Pancreas (tissue), 10 donors: ENCODE measurements at regions not wholly inside any gene's neighbourhood (a gene's known extent, or its start where the extent isn't known, plus 50 kb on each side); places are given as distances from the start of the nearest gene placed in this dataset.

Source experiments
- ATAC-seq, 4 donors: fragments of 200-7000 bp; cut with Tn5 transposase; one replicate each; pipeline versions ENCODE4 v1.8.0 to v1.9.1; 2020; ENCODE audit warnings: mild to moderate bottlenecking in 4 of 4, moderate library complexity in 4 of 4
- DNase-seq, 6 donors: peaks; one replicate each; pipeline ENCODE4 v3.0.0-alpha.2; 2020
- FAIRE-seq: peaks from 2 replicates; lab custom pipeline; 2012; peaks lifted over from hg19 to GRCh38; lab: Jason Lieb, UNC
- H3K27ac ChIP-seq, 4 donors: fragments of 200-600 bp; sonication (generic); 1 replicate in 3 of 4; 2 replicates in 1 of 4; pipeline versions ENCODE4 v1.5.0 to v1.8.0; 2020
- H3K27me3 ChIP-seq, 4 donors: fragments of 200-600 bp; one replicate each; pipeline ENCODE4 v1.8.0; 2021
- H3K36me3 ChIP-seq, 3 donors: fragments of 200-600 bp; sonication (generic) in 1 of 3; one replicate each; pipeline versions ENCODE4 v1.5.0 to v1.8.0; 2020 to 2021
- H3K4me1 ChIP-seq, 3 donors: fragments of 200-600 bp; one replicate each; pipeline ENCODE4 v1.8.0; 2021
- H3K4me3 ChIP-seq, 4 donors: fragments of 200-600 bp; sonication (generic) in 2 of 4; one replicate each; pipeline versions ENCODE4 v1.5.0 to v1.8.0; 2020 to 2021
- H3K9me3 ChIP-seq, 4 donors: fragments of 200-600 bp; one replicate each; pipeline ENCODE4 v1.8.0; 2021
- WGBS, 2 donors: extraction: QIAGEN DNeasy Blood & Tissue Kit; methylation state at CpG; one replicate each; pipeline ENCODE4 v1.1.7; 2013; 5-methylcytosine and 5-hydroxymethylcytosine counted together
- intact Hi-C, 3 donors: fragments of 100-400 bp; cut with DNase I; formaldehyde crosslinking; loops; one replicate each; pipeline versions ENCODE4 v1.11.1 to v1.14.2; 2022
- TF ChIP-seq, protein P1 (sequence below), 4 donors: fragments of 200-600 bp; sonication (generic) in 3 of 4; IDR thresholded peaks; one replicate each; pipeline versions ENCODE4 v1.5.0 to v1.8.0; 2021; ENCODE audit warnings: antibody characterized with exemption in 4 of 4
- donor health status: healthy with polysubstance abuse.
- donor health status: DM: no; HTN: no; CAD: no; lungs with moderate emphysema.
- donor health status: DM: no; HTN: no; CAD: no.
- donor health status: control.
- donor health status: control.
- donor health status: Bipolar disorder and iron deficiency.
- donor health status: DM: yes; HTN: yes; CAD: no.
- donor health status: DM: no; HTN: no; CAD: no.
- donor health status: DM: no; HTN: no; CAD: no.
- donor health status: DM: yes; HTN: yes; CAD: no.

DNA sequence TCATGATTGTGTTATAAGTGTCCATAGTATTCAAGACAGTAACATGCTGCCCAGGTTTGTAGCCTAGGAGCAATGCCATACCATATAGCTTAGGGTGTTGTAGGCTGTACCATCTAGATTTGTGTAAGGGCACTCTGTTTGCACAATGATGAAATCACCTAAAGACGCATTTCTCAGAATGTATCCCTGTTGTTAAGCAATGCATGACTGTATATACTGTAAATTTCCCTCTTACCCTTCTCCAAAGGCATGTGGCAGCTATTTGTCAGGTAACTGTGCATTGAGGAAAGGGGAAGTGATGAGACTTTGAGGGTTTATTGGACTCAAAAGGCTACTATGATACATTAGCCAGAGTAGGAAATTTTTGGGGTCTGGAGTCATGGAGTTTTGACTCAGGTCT, 180.8 kb downstream of the VAPA start:
- DNase-seq (no peak), FAIRE-seq (no peak), ATAC-seq (no peak)
- intact Hi-C loops: no loop called here
- Histone ChIP-seq H3K27me3 (no peaks in the 10 kb centered on the region), H3K4me3 (no peak overlapping the region), H3K4me1 (no peaks in the 10 kb centered on the region), H3K9me3 (no peaks in the 10 kb centered on the region), H3K36me3 (no peaks in the 10 kb centered on the region), H3K27ac (no peak overlapping the region)
- 61 to 77% methylated on average over 1 of the region's 1 CpG for WGBS, 2 donors
- TF ChIP-seq, protein P1, sequence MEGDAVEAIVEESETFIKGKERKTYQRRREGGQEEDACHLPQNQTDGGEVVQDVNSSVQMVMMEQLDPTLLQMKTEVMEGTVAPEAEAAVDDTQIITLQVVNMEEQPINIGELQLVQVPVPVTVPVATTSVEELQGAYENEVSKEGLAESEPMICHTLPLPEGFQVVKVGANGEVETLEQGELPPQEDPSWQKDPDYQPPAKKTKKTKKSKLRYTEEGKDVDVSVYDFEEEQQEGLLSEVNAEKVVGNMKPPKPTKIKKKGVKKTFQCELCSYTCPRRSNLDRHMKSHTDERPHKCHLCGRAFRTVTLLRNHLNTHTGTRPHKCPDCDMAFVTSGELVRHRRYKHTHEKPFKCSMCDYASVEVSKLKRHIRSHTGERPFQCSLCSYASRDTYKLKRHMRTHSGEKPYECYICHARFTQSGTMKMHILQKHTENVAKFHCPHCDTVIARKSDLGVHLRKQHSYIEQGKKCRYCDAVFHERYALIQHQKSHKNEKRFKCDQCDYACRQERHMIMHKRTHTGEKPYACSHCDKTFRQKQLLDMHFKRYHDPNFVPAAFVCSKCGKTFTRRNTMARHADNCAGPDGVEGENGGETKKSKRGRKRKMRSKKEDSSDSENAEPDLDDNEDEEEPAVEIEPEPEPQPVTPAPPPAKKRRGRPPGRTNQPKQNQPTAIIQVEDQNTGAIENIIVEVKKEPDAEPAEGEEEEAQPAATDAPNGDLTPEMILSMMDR (IDR thresholded peaks at IDR 0.05): no peak

DNA sequence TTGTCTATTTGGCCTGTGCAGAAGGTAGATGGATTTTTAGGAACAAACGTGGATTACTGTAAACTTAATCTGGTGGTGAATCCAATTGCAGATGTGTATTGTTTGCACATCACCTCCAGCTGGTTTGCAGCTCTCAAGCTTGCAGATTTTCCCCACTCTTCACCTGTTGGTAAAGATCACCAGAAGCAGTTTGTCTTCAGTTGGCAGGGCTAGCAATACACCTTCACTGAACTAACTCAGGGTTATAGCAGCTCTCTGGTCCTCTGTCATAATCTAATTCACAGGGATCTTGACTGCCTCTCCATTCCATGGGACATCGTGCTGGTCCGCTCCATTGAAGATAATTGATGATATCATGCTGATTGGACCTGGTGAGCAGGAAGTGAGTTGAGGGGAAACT, 181.5 kb downstream of the VAPA start:
- TF ChIP-seq, protein P1 (IDR thresholded peaks at IDR 0.05): no peak
- Histone ChIP-seq H3K36me3 (no peaks in the 10 kb centered on the region), H3K4me1 (no peaks in the 10 kb centered on the region), H3K27me3 (no peaks in the 10 kb centered on the region), H3K9me3 (no peaks in the 10 kb centered on the region), H3K4me3 (no peak overlapping the region), H3K27ac (no peak overlapping the region)
- no peak for FAIRE-seq
- intact Hi-C loops: no loop called here
- 79 to 86% methylated on average over 3 of the region's 3 CpGs for WGBS, 2 donors
- ATAC-seq: no peak
- no peak for DNase-seq

DNA sequence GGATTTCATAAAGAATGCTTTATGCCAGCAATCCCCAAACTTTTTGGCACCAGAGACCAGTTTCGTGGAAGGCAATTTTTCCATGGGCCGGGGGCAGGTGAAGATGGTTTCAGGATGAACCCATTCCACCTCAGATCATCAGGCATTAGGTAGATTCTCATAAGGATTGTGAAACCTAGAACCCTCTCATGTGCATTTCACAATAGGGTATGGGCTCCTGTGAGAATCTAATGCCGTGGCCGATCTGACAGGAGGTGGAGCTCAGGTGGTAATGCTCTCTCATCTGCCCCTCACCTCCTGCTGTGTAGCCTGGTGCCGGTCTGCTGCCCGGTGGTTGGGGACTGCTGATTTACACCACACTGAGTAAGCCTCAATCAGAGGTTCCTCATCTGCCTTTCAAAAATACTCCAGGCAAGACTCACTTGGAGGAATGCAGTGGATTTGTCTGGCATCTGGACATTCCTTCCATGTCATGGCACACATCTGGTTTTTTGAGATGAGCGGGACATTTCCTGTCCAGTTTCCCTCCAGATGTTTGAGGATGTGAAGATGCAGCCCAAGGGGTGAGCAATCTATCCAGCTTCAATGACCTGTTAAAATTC, 185.8 kb downstream of the VAPA start:
- Histone ChIP-seq H3K4me1 (peaks cover 0 to 3% (median 0%) of the 10 kb centered on the region in 3 donors), H3K27ac (no peak overlapping the region), H3K27me3 (no peaks in the 10 kb centered on the region), H3K36me3 (no peaks in the 10 kb centered on the region), H3K9me3 (no peaks in the 10 kb centered on the region), H3K4me3 (no peak overlapping the region)
- FAIRE-seq (no peak), ATAC-seq (no peak), DNase-seq (no peak)
- intact Hi-C loops: no loop called here
- TF ChIP-seq, protein P1 (IDR thresholded peaks at IDR 0.05): no peak
- 90 to 93% methylated on average over 7 of the region's 7 CpGs for WGBS, 2 donors

DNA sequence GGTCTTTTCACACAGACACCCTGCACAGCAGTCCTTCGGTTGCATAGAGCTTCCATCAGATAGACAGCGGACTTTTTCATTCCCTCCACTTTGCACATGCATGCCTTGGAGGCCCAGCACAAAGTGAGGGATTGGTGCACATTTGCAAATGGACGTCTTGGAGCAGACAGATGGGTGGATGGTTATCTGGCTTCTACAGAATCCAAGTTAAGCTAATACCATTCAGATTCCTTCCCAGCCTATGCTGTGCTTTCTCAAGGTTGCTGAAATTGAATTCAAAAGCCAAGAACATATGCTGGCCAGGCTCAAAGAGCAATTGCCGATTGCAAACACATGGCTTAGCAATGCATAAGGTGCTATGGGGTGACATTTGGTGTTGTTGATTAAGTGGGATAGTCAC, 186.4 kb downstream of the VAPA start:
- Histone ChIP-seq H3K4me3 (no peak overlapping the region), H3K4me1 (peaks cover 0 to 3% (median 0%) of the 10 kb centered on the region in 3 donors), H3K27me3 (no peaks in the 10 kb centered on the region), H3K36me3 (no peaks in the 10 kb centered on the region), H3K27ac (no peak overlapping the region), H3K9me3 (no peaks in the 10 kb centered on the region)
- FAIRE-seq (no peak), DNase-seq (no peak), ATAC-seq (no peak)
- WGBS, 2 donors: 79 to 80% methylated on average over 4 of the region's 4 CpGs
- TF ChIP-seq, protein P1 (IDR thresholded peaks at IDR 0.05): no peak
- intact Hi-C loops: no loop called here

DNA sequence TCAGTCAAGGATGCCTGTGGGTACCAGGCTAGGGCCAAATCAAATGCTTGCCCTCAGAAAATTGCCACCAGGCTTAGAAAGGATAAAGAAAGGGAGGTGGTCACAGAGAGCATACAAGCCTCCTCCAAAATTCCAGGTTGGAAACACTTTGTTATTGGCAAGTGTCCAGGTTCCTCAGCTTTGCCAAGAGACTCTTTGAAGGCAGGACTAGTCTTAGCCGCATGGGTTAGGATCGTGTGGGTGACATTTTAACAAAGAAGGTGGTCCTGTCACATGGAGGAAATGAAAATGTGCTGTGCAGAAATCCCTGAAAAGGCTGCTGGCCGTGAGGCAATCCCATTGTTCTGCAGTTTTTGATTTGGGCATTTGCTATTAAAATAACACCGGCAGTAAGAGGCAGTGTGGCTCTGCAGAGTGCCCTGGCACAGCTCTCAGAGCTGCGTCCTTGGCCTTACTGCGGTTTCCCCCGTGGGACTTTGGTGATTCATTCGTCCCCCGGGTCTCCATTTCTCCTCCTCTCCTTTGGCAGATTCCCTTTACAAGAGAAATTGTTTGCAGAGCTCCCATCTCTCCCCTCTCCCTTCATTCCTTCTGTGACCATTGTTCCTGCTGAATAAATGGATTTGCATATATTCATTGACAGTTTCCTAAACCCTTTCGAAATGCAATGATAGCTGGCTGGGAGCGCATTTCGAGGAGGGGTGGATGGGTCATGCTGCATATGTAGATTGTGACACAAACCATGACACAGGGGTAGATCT, 187.3 kb downstream of the VAPA start:
- Histone ChIP-seq H3K36me3 (no peaks in the 10 kb centered on the region), H3K27ac (no peak overlapping the region), H3K4me1 (peaks cover 0 to 3% (median 0%) of the 10 kb centered on the region in 3 donors), H3K27me3 (no peaks in the 10 kb centered on the region), H3K4me3 (no peak overlapping the region), H3K9me3 (no peaks in the 10 kb centered on the region)
- WGBS, 2 donors: 29 to 31% methylated on average over 12 of the region's 12 CpGs
- intact Hi-C loops: no loop called here
- no peak for FAIRE-seq
- ATAC-seq: peak in 3 of 4 donors; percentile 62 to 74 (median 65)
- DNase-seq: no peak
- TF ChIP-seq, protein P1 (IDR thresholded peaks at IDR 0.05): no peak
